GM23338 (cell line): ENCODE measurements at regions not wholly inside any gene's neighbourhood (a gene's known extent, or its start where the extent isn't known, plus 50 kb on each side); places are given as distances from the start of the nearest gene placed in this dataset.

ENCODE experiments used
- ATAC-seq: fragments of 200-7000 bp; cut with Tn5 transposase; 3 replicates; pipeline ENCODE4 v1.9.1; 2020
- DNase-seq: peaks from one replicate; pipeline ENCODE4 v3.0.0-alpha.2; 2015; ENCODE audit warnings: low spot score
- H2AFZ ChIP-seq: fragments of 200-600 bp; sonication (generic); 2 replicates; pipeline ENCODE4 v1.8.0; 2016; ENCODE audit warnings: antibody characterized with exemption, mild to moderate bottlenecking, moderate library complexity
- H3F3A ChIP-seq: fragments of 200-600 bp; sonication (generic); replicated peaks from 2 replicates; pipeline ENCODE4 v1.8.0; 2017; ENCODE audit warnings: antibody characterized with exemption, mixed run types, low read depth
- H3K27ac ChIP-seq: fragments of 200-600 bp; sonication (generic); 2 replicates; pipeline ENCODE4 v1.6.1; 2016; ENCODE audit warnings: low read depth
- H3K27me3 ChIP-seq: fragments of 200-600 bp; sonication (generic); 2 replicates; pipeline ENCODE4 v1.8.0; 2016; ENCODE audit warnings: mild to moderate bottlenecking, mixed run types, moderate library complexity; ENCODE audit not compliant: insufficient read depth
- H3K36me3 ChIP-seq: fragments of 200-600 bp; sonication (generic); 2 replicates; pipeline ENCODE4 v1.8.0; 2016; ENCODE audit warnings: mild to moderate bottlenecking; ENCODE audit not compliant: insufficient read depth
- H3K4me1 ChIP-seq: fragments of 200-600 bp; sonication (generic); 2 replicates; pipeline ENCODE4 v1.8.0; 2016; ENCODE audit warnings: mild to moderate bottlenecking, moderate library complexity; ENCODE audit not compliant: insufficient read depth
- H3K4me2 ChIP-seq: fragments of 200-600 bp; sonication (generic); 2 replicates; pipeline ENCODE4 v1.7.1; 2017; ENCODE audit warnings: mixed run types
- H3K4me3 ChIP-seq: fragments of 200-600 bp; sonication (generic); 2 replicates; pipeline ENCODE4 v1.6.1; 2016; ENCODE audit warnings: mixed run types
- H3K79me2 ChIP-seq: fragments of 200-600 bp; sonication (generic); replicated peaks from 2 replicates; pipeline ENCODE4 v1.8.0; 2017; ENCODE audit warnings: mild to moderate bottlenecking; ENCODE audit not compliant: insufficient read depth
- H3K9me2 ChIP-seq: fragments of 200-600 bp; sonication (generic); 2 replicates; pipeline ENCODE4 v1.8.0; 2017; ENCODE audit not compliant: insufficient read depth
- H4K20me1 ChIP-seq: fragments of 200-600 bp; sonication (generic); replicated peaks from 2 replicates; pipeline ENCODE4 v1.8.0; 2017; ENCODE audit warnings: mild to moderate bottlenecking; ENCODE audit not compliant: insufficient read depth
- H3K27ac Mint-ChIP-seq: 2 replicates; pipeline ENCODE4 v1.8.0; 2020; ENCODE audit warnings: inconsistent platforms, mild to moderate bottlenecking, moderate library complexity, mixed read lengths
- H3K27me3 Mint-ChIP-seq: 3 replicates; pipeline ENCODE4 v1.8.0; 2022; ENCODE audit warnings: low read depth, mild to moderate bottlenecking, moderate library complexity, mixed read lengths, inconsistent platforms; ENCODE audit not compliant: insufficient read depth, poor library complexity
- H3K36me3 Mint-ChIP-seq: 3 replicates; pipeline ENCODE4 v1.8.0; 2021; ENCODE audit warnings: low read depth, mild to moderate bottlenecking, inconsistent platforms, moderate library complexity, mixed read lengths
- H3K4me1 Mint-ChIP-seq: 3 replicates; pipeline ENCODE4 v1.8.0; 2020; ENCODE audit warnings: mild to moderate bottlenecking, inconsistent platforms, mixed read lengths
- H3K4me3 Mint-ChIP-seq: 3 replicates; pipeline ENCODE4 v1.8.0; 2021; ENCODE audit warnings: moderate library complexity, mild to moderate bottlenecking, inconsistent platforms, mixed read lengths
- H3K9me3 Mint-ChIP-seq: 3 replicates; pipeline ENCODE4 v1.8.0; 2020; ENCODE audit warnings: moderate library complexity, mild to moderate bottlenecking, inconsistent platforms, mixed read lengths
- CREB1 ChIP-seq: fragments of 250-450 bp; sonication (Bioruptor Pico); IDR thresholded peaks from 2 replicates; pipeline ENCODE4 v1.5.0; 2020; ENCODE audit warnings: low read depth, mild to moderate bottlenecking, moderate library complexity
- ETS1 ChIP-seq: IDR thresholded peaks from 2 replicates; pipeline ENCODE4 v1.6.1; 2016; ENCODE audit warnings: antibody characterized with exemption
- JUNB ChIP-seq: IDR thresholded peaks from one replicate; pipeline ENCODE4 v1.6.1; 2016; ENCODE audit warnings: antibody characterized with exemption; ENCODE audit not compliant: unreplicated experiment
- NANOG ChIP-seq: IDR thresholded peaks from 2 replicates; pipeline ENCODE4 v1.6.1; 2016; ENCODE audit warnings: antibody characterized with exemption, borderline replicate concordance
- POLR2AphosphoS5 ChIP-seq: IDR thresholded peaks from 2 replicates; pipeline ENCODE4 v1.6.1; 2016; ENCODE audit warnings: antibody characterized with exemption, low read depth
- REST ChIP-seq: IDR thresholded peaks from one replicate; pipeline ENCODE4 v1.6.1; 2018; ENCODE audit warnings: antibody characterized with exemption; ENCODE audit not compliant: unreplicated experiment
- STAT1 ChIP-seq: IDR thresholded peaks from one replicate; pipeline ENCODE4 v1.6.1; 2016; ENCODE audit warnings: antibody characterized with exemption; ENCODE audit not compliant: unreplicated experiment
- ZNF462 ChIP-seq: fragments of 250-450 bp; sonication (Bioruptor Pico); IDR thresholded peaks from 2 replicates; pipeline ENCODE4 v1.5.0; 2020; ENCODE audit warnings: mild to moderate bottlenecking, moderate library complexity

GRCh38 chr18:65239787-65240186 lies 511.0 kb upstream of the CDH7 start (continued):
- TF ChIP-seq REST (no peak), NANOG (no peak), POLR2AphosphoS5 (no peak)

GRCh38 chr18:65235966-65236624 lies 514.7 kb upstream of the CDH7 start:
- Histone ChIP-seq H2AFZ (peak overlapping the region; percentile 57; the same call in 1 of the 2 replicates), H3K4me2 (no peak overlapping the region), H3K9me2 (peaks cover 3% of the 10 kb centered on the region; the same call in 1 of the 2 replicates), H3K36me3 (no peaks in the 10 kb centered on the region), H4K20me1 (no peaks in the 10 kb centered on the region), H3K4me3 (no peak overlapping the region), H3K79me2 (no peaks in the 10 kb centered on the region), H3K4me1 (no peaks in the 10 kb centered on the region), H3F3A (no peaks in the 10 kb centered on the region), H3K27me3 (no peaks in the 10 kb centered on the region), H3K27ac (no peak overlapping the region)
- peak overlapping the region; percentile 53 for H3K27ac Mint-ChIP-seq
- H3K4me3 Mint-ChIP-seq = no peak overlapping the region
- no peaks in the 10 kb centered on the region for H3K27me3 Mint-ChIP-seq
- peaks cover 3% of the 10 kb centered on the region; the same call in 2 of the 3 replicates for H3K4me1 Mint-ChIP-seq
- H3K36me3 Mint-ChIP-seq = no peaks in the 10 kb centered on the region
- no peaks in the 10 kb centered on the region for H3K9me3 Mint-ChIP-seq
- ATAC-seq (no peak), DNase-seq (no peak)
- no peak for TF ChIP-seq JUNB
- TF ChIP-seq STAT1 = no peak
- no peak for TF ChIP-seq ETS1
- TF ChIP-seq ZNF462 (CRISPR knock-in tag) = no peak
- TF ChIP-seq NANOG = no peak
- no peak for TF ChIP-seq CREB1 (CRISPR knock-in tag)
- no peak for TF ChIP-seq REST
- no peak for TF ChIP-seq POLR2AphosphoS5
